Sciatic nerve (tissue), 2 donors: ENCODE measurements at regions not wholly inside any gene's neighbourhood (a gene's known extent, or its start where the extent isn't known, plus 50 kb on each side); places are given as distances from the start of the nearest gene placed in this dataset.
"Not testable (repeated sequence)": the region's sequence is repeated elsewhere in the genome, so short reads cannot be mapped to it uniquely, and the experiment has no call there.

ENCODE experiments used
- ATAC-seq: fragments of 200-7000 bp; cut with Tn5 transposase; one replicate; pipeline ENCODE4 v1.9.1; 2020; ENCODE audit warnings: mild to moderate bottlenecking, moderate library complexity
- DNase-seq: peaks from one replicate; pipeline ENCODE4 v3.0.0-alpha.2; 2020; ENCODE audit warnings: low spot score
- intact Hi-C: fragments of 100-400 bp; cut with DNase I; formaldehyde crosslinking; loops from one replicate; pipeline ENCODE4 v1.14.2; 2022
- donor health status: DM: no; HTN: no; CAD: no.
- donor health status: DM: no; HTN: no; CAD: no.

- intact Hi-C loops, result no loop called here
- ATAC-seq, result no peak
- no peak for DNase-seq
Measured at GRCh38 chr16:48965386-48965785, 316.3 kb downstream of the CBLN1 start.

GRCh38 chr16:48963901-48964615 lies 317.6 kb downstream of the CBLN1 start:
- DNase-seq, result no peak
- ATAC-seq, result no peak
- intact Hi-C loops, result no loop called here

- ATAC-seq (no peak), DNase-seq (no peak)
- intact Hi-C loops, result no loop called here
Measured at GRCh38 chr16:48963306-48963705, 318.3 kb downstream of the CBLN1 start.

- DNase-seq (no peak), ATAC-seq (no peak)
- intact Hi-C loops, result no loop called here
Measured at GRCh38 chr16:48961546-48961945, 320.1 kb downstream of the CBLN1 start.

- ATAC-seq (no peak), DNase-seq (no peak)
- intact Hi-C loops, result no loop called here
Measured at GRCh38 chr16:48960830-48961229, 320.8 kb downstream of the CBLN1 start.

GRCh38 chr16:48959747-48960146 lies 321.9 kb downstream of the CBLN1 start:
- intact Hi-C loops, result no loop called here
- ATAC-seq (no peak), DNase-seq (no peak)

- intact Hi-C loops, result no loop called here
- no peak for DNase-seq
- no peak for ATAC-seq
Measured at GRCh38 chr16:48959204-48959603, 322.4 kb downstream of the CBLN1 start.

- DNase-seq (no peak), ATAC-seq (no peak)
- intact Hi-C loops, result no loop called here
Measured at GRCh38 chr16:48958681-48959080, 323.0 kb downstream of the CBLN1 start.

GRCh38 chr16:48956620-48957019 lies 325.0 kb downstream of the CBLN1 start:
- intact Hi-C loops, result no loop called here
- DNase-seq (no peak), ATAC-seq (no peak)

- intact Hi-C loops, result no loop called here
- ATAC-seq (no peak), DNase-seq (no peak)
Measured at GRCh38 chr16:48955837-48956236, 325.8 kb downstream of the CBLN1 start.

GRCh38 chr16:48951621-48952125 lies 330.0 kb downstream of the CBLN1 start:
- DNase-seq, ATAC-seq, intact Hi-C loops: not testable (repeated sequence)

GRCh38 chr16:48950184-48950583 lies 331.5 kb downstream of the CBLN1 start:
- DNase-seq, result no peak
- ATAC-seq, result no peak
- intact Hi-C loops, result no loop called here

GRCh38 chr16:48949636-48950035 lies 332.0 kb downstream of the CBLN1 start:
- intact Hi-C loops, result no loop called here
- DNase-seq, result no peak
- no peak for ATAC-seq

GRCh38 chr16:48948911-48949310 lies 332.7 kb downstream of the CBLN1 start:
- intact Hi-C loops, result no loop called here
- no peak for DNase-seq
- no peak for ATAC-seq

- no peak for ATAC-seq
Measured at GRCh38 chr16:48947371-48947713, 334.3 kb downstream of the CBLN1 start.

GRCh38 chr16:48946686-48947370 lies 334.8 kb downstream of the CBLN1 start:
- ATAC-seq (no peak), DNase-seq (no peak)
- intact Hi-C loops, result no loop called here

More at GRCh38 chr16:48947371-48947713, 334.3 kb downstream of the CBLN1 start:
- DNase-seq, result no peak
- intact Hi-C loops, result no loop called here

- DNase-seq, result no peak
- intact Hi-C loops, result no loop called here
- no peak for ATAC-seq
Measured at GRCh38 chr16:48942996-48943395, 333.0 kb upstream of the N4BP1 start.

- ATAC-seq (no peak), DNase-seq (no peak)
- intact Hi-C loops, result no loop called here
Measured at GRCh38 chr16:48936811-48937210, 326.8 kb upstream of the N4BP1 start.

- DNase-seq, result no peak
- ATAC-seq, result no peak
- intact Hi-C loops, result no loop called here
Measured at GRCh38 chr16:48932216-48932855, 322.4 kb upstream of the N4BP1 start.

- ATAC-seq (no peak), DNase-seq (no peak)
- intact Hi-C loops, result no loop called here
Measured at GRCh38 chr16:48930951-48931553, 321.1 kb upstream of the N4BP1 start.
